SH-SY5Y (cell line): ENCODE measurements at regions not wholly inside any gene's neighbourhood (a gene's known extent, or its start where the extent isn't known, plus 50 kb on each side); places are given as distances from the start of the nearest gene placed in this dataset.
A peak's percentile ranks its signal among the peaks of the same experiment; 100 is the strongest.

Source experiments
- GATA2 ChIP-seq: IDR thresholded peaks from 2 replicates; pipeline ENCODE4 v1.6.1; 2011; ENCODE audit warnings: mild to moderate bottlenecking, low read depth, low read length
- GATA3 ChIP-seq: IDR thresholded peaks from 2 replicates; pipeline ENCODE4 v1.6.1; 2011; ENCODE audit warnings: low read depth, mild to moderate bottlenecking, low read length, moderate library complexity

DNA sequence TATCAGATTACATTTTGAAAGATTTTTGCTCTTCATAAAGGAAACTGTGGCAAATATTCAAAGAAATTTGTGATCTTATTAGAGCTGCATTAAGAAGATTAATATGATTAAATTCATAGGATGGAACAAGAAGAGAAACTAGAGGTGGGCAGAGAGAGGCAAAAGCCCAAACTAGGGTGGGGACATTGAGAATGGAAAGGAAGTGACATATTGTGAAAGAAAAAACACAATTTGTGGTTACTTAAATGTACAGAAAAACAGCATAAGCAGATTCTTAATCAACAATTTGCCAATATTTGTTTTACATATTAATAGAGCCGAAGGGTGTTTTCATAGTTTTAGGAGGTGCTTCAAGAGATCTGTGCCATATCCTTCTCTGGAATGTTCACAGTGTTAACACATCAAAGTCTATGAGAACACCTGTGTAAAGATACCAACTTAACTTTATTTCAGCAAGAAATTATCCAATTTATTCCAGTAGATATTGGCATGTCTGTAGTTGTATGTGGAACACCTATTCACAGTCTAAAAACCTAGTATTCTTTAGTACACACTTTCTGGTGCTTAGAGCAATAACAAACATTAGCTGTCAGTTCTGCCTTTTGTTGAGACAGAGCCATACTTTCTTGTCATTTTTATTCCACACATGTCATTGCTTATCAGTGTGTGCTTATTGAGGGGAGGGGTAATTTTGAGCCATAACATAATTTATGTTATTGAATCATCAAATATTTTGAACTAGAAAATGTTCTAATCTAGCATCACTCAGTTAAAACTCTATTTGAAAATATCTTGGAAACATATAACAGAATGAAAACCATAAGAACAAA lies 401.5 kb downstream of the PTPRC start:
- no peak for TF ChIP-seq GATA3
- no peak for TF ChIP-seq GATA2

DNA sequence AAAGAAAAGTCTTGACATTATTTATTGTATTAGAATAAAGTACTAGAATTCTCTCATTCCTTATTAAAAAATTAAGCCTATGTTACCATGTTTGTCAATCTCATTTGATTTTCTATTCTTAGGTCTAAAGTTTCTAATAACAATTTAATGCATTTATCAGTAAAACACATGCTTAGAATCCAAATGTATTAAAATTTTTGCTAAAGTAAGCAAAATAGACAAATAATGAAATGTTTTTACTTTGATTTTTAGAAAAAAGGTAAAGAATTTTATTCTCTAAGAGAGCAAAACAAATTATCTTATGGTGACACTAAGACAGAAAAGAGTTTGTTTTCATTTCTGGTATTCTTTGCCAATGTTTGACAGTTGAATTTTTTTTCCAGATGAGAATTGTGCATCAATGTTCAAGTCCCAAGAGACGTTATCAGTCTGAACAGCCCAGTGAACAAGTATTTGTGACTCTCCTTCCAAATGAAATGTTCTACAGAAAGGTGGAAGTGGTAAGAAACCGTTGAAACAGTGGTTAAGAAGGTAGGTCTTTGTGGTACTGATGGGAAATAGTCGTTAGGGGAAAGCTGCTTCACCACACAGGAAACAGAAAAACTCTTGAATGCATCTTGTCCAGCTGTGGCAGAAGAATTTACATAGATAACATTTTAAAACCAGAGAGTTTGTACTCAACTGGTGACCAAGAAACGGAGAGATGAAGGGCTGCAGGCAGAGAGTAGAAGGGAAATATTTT lies 402.5 kb downstream of the PTPRC start:
- TF ChIP-seq GATA3: peak; percentile 47; the same call in 1 of the 2 replicates
- no peak for TF ChIP-seq GATA2

GRCh38 chr1:199042193-199042592 lies 403.4 kb downstream of the PTPRC start:
- TF ChIP-seq GATA2 (no peak), GATA3 (no peak)

GRCh38 chr1:199044191-199044590 lies 405.4 kb downstream of the PTPRC start:
- TF ChIP-seq GATA2 (no peak), GATA3 (no peak)

DNA sequence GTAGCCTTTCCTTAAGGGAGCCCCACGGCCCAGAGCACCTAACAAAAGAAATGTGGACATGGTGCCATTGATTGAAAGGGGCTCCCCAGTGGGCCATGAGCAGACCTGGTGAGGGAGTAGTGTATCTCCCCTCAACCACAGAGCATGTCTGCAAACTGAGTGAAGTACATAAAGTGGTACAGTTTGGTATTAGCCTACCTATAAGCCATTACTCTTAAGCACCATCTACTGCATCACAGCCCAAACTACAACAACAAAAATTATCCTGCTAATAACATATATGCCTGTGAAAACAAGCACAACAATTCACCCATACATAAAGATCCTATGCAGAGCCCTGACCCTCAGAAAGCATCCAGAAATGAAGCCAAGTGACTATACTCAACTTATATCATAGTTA lies 407.8 kb downstream of the PTPRC start:
- TF ChIP-seq GATA2 (no peak), GATA3 (no peak)

GRCh38 chr1:199054694-199055093 lies 415.9 kb downstream of the PTPRC start:
- no peak for TF ChIP-seq GATA3
- no peak for TF ChIP-seq GATA2

DNA sequence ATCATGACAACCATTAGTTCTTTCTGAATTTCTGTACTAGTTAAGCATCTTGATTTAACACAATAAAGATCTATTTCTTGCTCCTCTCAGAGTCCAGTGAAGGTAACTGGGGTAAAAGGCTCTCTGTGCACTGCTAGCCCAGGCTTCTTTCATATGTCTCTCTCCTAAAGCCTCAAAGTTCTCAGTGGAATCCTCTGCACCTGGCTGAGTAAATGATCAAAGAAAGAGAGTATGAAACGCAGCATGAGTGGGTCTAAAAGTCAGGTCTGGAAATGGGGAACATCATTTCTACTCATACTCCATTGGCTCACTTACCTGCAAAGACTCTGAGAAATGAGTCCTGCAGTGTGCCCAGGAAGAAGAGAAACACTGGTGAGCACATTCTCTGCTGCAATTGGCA lies 418.5 kb downstream of the PTPRC start:
- TF ChIP-seq GATA3: no peak

GRCh38 chr1:199058281-199058680 lies 419.4 kb downstream of the PTPRC start:
- TF ChIP-seq GATA3: no peak
- TF ChIP-seq GATA2: no peak

GRCh38 chr1:199064971-199065370 lies 426.1 kb downstream of the PTPRC start:
- no peak for TF ChIP-seq GATA2
- no peak for TF ChIP-seq GATA3

- TF ChIP-seq GATA2 (no peak), GATA3 (no peak)
Measured at GRCh38 chr1:199067483-199067882, 428.6 kb downstream of the PTPRC start.

DNA sequence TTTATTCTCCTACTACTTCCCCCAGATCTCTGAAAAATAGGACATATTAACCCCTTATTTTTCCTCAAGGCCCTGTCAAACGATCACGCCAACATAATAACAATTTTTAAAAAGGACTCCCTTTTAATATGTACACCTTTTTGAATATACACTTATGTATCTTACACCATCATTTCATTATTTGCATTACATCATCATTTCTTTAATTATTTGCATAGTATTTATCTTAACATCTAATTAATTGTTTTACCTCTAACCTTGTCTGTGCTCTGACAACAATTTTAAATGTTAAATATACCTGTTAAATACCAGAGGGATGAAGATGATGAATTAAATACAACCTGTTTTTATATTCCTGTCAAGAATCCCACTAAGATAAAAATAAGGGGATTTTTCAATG lies 432.2 kb downstream of the PTPRC start:
- no peak for TF ChIP-seq GATA2
- TF ChIP-seq GATA3: no peak

- no peak for TF ChIP-seq GATA3
- no peak for TF ChIP-seq GATA2
Measured at GRCh38 chr1:199073166-199073565, 434.3 kb downstream of the PTPRC start.

GRCh38 chr1:199075792-199076191 lies 437.0 kb downstream of the PTPRC start:
- TF ChIP-seq GATA2 (no peak), GATA3 (no peak)

DNA sequence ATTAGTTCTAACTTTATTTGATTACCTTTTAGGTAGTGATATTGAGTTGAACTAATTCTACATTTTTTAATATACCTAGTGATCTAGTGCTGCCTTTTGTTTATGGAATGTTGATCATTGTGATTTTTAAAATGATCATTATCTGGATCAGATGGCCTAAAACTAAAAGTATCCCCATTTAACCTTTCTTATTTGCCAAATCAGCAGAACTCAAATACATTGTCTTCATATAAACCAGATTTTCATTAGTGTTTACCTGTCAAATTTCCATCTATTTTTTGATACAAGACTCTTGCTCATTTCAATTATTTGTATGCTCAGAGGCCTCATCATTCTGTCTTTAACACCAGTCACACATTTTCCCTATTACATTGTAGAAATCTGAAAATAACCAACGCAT lies 441.2 kb downstream of the PTPRC start:
- no peak for TF ChIP-seq GATA2
- TF ChIP-seq GATA3: no peak

DNA sequence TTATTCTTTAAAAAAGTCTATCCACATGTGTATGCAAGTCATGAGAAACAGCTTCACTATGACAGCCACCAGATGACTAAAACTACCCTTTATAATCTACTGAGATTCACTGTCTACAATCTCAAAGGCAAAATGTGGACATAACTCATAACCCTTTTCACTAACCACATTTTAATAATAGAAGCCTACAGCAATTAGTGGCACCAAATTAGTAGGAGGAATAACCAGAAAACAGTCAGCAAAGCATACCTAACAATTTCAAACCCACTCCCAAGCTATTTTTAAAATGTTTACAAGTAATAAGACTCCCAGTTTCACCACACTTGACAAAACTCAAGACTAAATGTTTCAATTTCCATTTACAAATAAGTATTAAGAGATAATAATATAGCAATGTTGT lies 442.9 kb downstream of the PTPRC start:
- no peak for TF ChIP-seq GATA3
- TF ChIP-seq GATA2: no peak
